T47D (cell line): ENCODE measurements at regions not wholly inside any gene's neighbourhood (a gene's known extent, or its start where the extent isn't known, plus 50 kb on each side); places are given as distances from the start of the nearest gene placed in this dataset.

ENCODE experiments used
- DNase-seq, 2 experiments: peaks; one replicate each; pipeline versions ENCODE4 v3.0.0 to v3.0.0-alpha.2; 2011 to 2012; ENCODE audit warnings: low read depth in 1 of 2, low spot score in 1 of 2
- JUND ChIP-seq: IDR thresholded peaks from 2 replicates; pipeline ENCODE4 v1.6.1; 2012; ENCODE audit warnings: low read depth
- in situ Hi-C: cut with HindIII; loops from 2 replicates; pipeline ENCODE4 v1.10.0; 2016; ENCODE audit warnings: low sequenced_read_pairs, low pct_unique_long_range_greater_than_20kb

DNA sequence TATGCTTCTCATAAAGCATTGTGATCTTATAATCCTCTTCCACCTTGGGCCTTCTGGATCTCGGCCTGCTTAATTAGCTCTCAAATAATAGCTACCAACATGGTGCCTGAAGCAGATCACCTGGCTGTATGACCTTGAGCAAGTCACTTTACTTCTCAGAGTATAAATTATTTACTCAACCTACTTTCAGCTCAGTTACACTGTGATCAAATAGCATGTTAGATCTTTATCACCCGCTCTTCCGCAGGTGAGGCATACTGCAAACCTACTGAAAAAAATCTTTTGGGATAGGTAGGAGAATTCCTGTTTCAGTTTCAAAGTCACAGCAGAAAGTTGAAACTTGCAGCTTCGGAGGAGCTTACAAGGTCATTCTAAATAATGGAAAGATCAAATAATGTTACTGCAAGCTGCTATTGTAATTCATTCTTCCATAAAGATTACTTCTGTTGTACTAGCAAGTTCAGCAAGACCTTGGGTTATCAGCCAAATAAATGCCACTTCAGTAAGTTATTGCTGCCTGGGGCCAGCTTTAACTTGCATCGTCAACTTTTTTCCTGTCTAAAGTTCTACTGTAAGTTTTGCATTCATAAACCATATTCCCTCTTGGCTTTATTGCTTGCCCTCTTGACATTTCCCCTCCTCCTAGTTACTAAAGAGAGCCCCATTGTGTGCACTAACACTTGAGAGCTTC is 268.4 kb upstream of the ATP11B start:
- in situ Hi-C loops: no loop called here
- TF ChIP-seq JUND: 0 out of 2 replicates have a peak, but pooled peaks have one; percentile 7
- DNase-seq: peak in 1 of 2 experiments; percentile 79

DNA sequence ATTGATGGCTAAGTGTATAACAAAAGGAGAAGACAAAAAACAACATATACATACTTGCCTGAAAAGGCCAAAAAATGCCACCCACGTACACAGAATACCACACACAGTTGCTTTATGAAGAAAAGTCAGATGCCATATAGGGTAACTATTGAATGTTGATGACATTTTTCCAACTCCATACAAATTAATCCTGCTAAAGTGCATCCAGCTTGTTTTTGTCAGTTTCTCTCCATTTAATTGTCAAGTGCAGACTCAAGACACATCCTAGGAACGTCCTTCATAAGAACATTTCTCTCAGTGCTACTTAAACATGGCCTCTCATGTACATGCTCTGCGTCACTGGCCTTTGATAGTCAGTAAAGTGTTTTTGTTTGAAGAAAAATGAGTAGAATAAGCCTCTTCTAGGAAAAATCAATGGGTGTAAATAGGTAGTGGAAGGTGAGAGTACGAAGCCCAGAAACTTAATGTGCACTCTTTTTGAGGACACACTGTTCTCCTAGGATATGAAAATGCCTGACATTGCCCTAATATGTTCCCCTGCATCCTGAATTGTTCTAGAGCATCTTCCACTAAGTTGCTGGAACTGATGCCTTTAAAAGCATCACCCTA is 267.4 kb upstream of the ATP11B start:
- in situ Hi-C loops: no loop called here
- DNase-seq: no peak
- no peak for TF ChIP-seq JUND

DNA sequence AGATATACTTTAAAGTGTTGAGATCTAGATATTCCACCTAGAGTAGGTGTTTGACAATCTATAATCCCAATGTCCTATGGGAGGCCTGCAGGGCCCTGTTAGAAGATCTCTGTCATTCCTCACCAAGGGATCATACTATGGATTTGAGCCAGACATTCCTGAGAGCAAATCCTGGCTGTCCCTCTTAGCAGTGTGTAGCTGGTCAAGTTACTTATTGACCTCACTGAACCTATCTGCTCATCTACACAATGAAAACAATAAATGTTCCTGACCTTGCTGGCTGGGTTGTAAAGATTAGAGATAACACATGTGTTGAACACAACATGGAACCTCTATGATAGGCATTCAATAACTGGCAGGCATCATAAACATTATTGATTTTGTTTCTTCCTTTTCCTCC is 265.6 kb upstream of the ATP11B start:
- DNase-seq: peak in 1 of 2 experiments; percentile 63
- no peak for TF ChIP-seq JUND
- in situ Hi-C loops: no loop called here

DNA sequence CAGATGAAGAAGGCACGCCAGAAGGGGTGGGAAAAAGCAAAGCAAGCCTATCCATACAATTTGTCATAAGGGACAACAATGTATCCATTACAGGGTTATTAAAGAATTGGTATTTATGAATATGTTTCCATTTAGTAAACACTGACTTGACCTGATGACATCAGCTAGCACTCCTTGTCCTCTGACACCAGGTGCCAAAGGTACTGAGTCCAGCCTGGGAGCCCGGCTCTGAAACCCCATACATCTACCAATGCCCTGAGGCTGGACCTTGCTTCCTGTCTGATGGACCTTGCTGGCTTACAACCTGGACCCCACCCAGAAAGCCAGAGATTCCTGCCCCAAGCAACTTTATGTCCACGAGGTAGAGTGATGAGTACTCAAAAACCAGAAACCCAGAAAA is 263.0 kb upstream of the ATP11B start:
- TF ChIP-seq JUND: no peak
- in situ Hi-C loops: no loop called here
- DNase-seq: no peak

DNA sequence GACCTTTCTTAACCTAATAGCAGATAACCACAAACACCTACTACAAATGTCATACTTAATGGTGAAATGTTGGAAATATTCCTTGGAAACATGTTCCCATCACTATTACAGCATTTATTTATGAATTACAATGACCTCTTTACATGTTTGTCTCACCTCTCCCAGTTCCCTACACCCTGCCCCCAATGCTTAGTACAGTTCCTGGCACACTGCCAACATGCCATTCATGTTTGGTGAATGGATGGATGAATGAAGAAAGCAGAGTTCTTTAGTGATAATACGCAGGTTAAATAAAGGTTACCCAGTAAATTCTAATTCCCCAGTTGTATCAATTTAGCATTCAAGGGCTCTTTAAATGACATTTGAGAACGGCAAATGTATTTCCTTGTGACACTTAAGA is 259.9 kb upstream of the ATP11B start:
- no peak for TF ChIP-seq JUND
- in situ Hi-C loops: no loop called here
- DNase-seq: peak in 1 of 2 experiments; percentile 66

DNA sequence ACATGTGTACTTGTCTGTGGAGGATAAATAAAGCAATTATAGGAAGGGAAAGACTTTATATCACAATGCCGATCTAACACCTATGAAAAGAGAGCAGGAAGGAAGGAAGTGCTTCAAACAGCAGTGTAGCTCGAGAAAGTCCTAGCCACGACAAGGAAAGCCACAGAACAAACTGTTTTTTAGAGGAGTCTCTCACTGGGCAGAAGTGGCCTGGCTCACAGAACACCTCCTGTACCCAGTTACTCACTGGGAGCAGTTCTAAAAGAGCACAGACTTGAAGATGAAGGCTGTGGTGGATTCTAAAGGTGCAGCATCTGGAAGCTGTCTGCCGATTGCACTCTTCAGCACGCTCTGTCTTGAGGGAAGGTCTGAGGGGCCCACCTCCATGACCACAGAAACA is 248.8 kb upstream of the ATP11B start:
- peak in 1 of 2 experiments; percentile 51 for DNase-seq
- no peak for TF ChIP-seq JUND
- in situ Hi-C loops: no loop called here

DNA sequence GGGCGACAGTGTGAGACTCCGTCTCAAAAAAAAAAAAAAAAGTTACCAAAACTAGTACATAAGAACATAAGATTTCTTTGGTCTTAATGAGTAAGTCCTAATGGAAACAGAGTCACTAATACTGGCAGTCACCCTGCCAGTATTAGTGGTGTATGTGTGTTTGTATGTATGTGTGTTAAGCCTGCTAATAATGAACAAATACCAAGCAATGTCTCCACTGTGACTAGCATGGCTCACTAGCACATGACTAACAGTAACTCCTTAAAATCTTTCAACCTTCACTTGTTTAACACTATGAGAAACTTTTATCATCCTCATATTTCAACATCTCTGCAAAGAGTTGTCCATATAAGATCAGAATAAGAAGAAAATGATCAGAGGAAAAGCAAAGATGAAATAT is 231.0 kb upstream of the ATP11B start:
- in situ Hi-C loops: no loop called here
- no peak for DNase-seq
- no peak for TF ChIP-seq JUND

DNA sequence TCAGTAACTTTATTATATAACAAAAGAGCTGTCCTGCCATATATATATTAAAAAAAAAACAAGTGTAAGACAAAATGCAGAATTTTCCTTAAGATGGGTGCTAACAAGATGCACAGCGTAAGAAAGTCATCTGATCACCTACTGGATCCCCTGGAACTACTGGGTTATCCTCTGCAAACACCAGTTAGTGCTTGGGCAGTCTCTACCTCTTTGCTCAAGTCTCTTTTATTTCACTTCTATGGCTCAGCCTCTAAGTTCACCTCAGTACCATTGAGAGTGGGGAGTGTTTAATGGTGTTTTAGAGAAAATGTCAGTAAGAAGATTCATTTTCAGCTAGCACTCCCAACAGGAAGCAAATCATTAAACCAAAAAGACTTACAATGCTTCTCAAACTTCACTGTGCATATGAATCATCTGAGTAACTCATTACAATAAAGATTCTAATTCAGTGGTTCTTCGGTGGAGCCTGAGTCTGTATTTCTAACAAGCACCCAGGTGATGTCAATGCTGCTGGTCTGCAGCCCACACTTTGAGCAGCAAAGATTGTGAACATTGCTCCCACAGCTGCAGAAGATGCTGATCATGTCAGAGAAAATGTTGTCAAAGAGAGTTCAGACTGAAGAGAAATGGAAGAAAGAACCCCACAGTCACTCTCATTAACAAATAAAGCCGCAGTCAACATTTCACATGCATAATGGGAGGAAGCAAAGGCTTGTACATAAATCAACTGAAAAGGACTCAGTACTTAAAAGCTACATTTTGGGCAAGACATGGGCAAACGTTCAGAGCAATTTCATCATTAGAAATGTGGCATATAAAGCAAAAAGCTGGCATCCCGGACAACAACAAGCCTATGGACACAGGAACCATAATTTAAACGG is 227.1 kb upstream of the ATP11B start:
- TF ChIP-seq JUND: no peak
- in situ Hi-C loops: no loop called here
- DNase-seq: no peak

DNA sequence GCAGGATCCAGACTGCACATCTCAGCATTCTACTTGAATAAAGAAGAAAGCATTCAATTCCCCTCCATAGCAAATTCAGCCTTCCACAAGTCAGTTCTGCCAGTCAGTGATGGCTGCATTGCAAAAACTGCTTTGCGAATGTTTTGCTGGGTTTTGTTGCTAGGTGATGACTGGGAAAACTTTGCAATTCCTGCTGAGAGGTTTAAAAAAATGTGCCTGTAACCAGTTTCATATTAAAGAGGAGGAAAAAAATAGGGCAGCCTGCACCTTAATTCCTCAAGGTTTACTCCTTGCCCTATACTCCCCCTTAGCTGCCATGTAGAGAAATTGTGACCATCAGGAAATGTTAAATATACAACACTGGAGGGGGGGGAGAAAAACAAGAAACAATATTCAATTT is 225.6 kb upstream of the ATP11B start:
- in situ Hi-C loops: no loop called here
- TF ChIP-seq JUND: no peak
- no peak for DNase-seq

DNA sequence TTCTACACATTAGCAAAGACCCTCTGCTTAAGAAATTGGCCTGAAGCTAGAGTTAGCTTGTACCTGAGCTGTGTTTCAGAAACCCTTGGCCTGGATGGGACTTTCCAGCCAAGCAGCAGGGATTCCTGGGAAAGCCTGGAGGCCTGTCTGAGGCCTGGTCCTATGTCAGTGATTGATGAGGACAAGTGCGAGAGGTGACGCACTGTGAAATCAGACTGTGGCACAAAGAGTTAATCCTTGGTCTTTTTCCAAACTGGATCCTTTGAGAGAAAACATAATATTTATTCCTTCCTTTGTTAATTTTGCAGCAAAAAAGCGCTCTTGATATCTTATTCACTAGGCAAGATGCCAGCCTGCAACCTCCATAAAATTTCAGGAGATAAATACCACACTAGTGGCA is 225.0 kb upstream of the ATP11B start:
- no peak for TF ChIP-seq JUND
- no peak for DNase-seq
- in situ Hi-C loops: no loop called here

DNA sequence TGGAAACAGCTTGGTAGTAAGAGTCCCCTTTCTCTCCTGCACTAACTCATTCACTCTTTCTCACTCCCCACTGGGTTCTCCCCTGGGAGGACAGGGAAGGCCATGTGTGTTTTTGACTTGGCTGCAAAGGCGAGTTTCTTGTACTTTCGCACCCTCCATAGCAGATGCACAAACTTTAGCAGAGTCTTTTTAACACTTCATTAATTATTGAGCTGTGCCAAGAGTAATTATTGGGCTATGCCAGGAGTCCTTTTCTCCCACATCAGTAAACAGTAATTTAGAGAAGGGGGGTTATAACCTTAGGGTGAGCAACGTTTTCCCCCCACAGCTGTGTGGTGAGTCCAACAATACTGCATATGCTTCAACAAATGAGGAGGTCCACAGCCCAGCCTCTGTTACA is 224.4 kb upstream of the ATP11B start:
- no peak for TF ChIP-seq JUND
- in situ Hi-C loops: no loop called here
- no peak for DNase-seq

DNA sequence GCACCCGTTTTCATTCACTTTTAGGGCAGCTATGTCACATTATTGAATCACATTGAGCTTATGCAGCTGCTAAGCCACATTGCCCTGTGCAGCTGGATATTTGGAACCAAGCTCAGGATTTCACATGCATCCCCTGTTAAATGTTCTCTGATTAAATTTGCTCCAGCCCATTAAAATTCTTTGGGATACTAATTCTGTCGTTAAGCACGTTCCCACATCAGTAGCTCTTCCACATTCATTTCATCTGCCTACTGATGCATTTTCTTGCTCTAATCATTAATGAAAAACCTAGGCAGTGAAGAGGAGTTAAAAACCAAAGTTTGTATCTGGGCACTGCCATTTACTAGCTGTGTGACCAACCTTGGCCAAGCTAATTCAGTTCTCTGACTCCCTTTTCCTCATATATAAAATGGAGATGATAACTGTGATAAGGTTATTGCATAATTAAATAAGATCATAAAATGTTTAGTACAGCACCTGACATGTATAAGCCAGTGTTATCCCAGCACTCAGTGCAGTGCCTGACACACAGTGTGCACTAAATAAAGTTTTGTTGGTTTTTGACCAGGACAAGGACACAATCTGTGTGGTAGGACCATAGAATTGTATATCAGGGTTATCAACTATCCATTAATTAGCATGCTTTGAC is 222.2 kb upstream of the ATP11B start:
- DNase-seq: no peak
- in situ Hi-C loops: no loop called here
- TF ChIP-seq JUND: no peak
